Effector memory CD8-positive, alpha-beta T cell (primary cell): ENCODE measurements at regions not wholly inside any gene's neighbourhood (a gene's known extent, or its start where the extent isn't known, plus 50 kb on each side); places are given as distances from the start of the nearest gene placed in this dataset.
"Not testable (repeated sequence)": the region's sequence is repeated elsewhere in the genome, so short reads cannot be mapped to it uniquely, and the experiment has no call there.

Experiments used
- ATAC-seq: fragments of 150-1000 bp; cut with Tn5 transposase; replicated peaks from 2 replicates; pipeline ENCODE4 v1.10.0; 2021; ENCODE audit warnings: mild to moderate bottlenecking, moderate library complexity
- DNase-seq, 3 experiments: peaks; one replicate each; pipeline ENCODE4 v3.0.0; 2021
- H3K27ac Mint-ChIP-seq, 2 donors: one replicate each; pipeline ENCODE4 v1.8.0; 2022; ENCODE audit warnings: mild to moderate bottlenecking in 2 of 2, mixed read lengths in 2 of 2, moderate library complexity in 2 of 2
- H3K27me3 Mint-ChIP-seq, 2 donors: one replicate each; pipeline ENCODE4 v1.8.0; 2022; ENCODE audit warnings: mixed read lengths in 2 of 2
- H3K36me3 Mint-ChIP-seq: one replicate; pipeline ENCODE4 v1.8.0; 2022; ENCODE audit warnings: mild to moderate bottlenecking, moderate library complexity, mixed read lengths; ENCODE audit not compliant: insufficient read depth
- H3K4me1 Mint-ChIP-seq, 2 donors: one replicate each; pipeline ENCODE4 v1.8.0; 2022; ENCODE audit warnings: low read depth in 2 of 2, mixed read lengths in 2 of 2
- H3K4me3 Mint-ChIP-seq, 2 donors: one replicate each; pipeline ENCODE4 v1.8.0; 2022; ENCODE audit warnings: mild to moderate bottlenecking in 2 of 2, mixed read lengths in 2 of 2, moderate library complexity in 2 of 2
- H3K9me3 Mint-ChIP-seq, 2 donors: one replicate each; pipeline ENCODE4 v1.8.0; 2022; ENCODE audit warnings: mixed read lengths in 2 of 2

- no peak for DNase-seq
- ATAC-seq: no peak
- Mint-ChIP-seq H3K27me3 (peaks cover 6 to 8% of the 10 kb centered on the region in 2 donors), H3K4me3 (no peak overlapping the region), H3K27ac (no peak overlapping the region), H3K4me1 (no peaks in the 10 kb centered on the region), H3K36me3 (no peaks in the 10 kb centered on the region), H3K9me3 (no peaks in the 10 kb centered on the region)
Measured at GRCh38 chrX:16067886-16068515, 55.4 kb upstream of the GRPR start.

- no peak for DNase-seq
- ATAC-seq: no peak
- H3K36me3 Mint-ChIP-seq: no peaks in the 10 kb centered on the region
Measured at GRCh38 chrX:16063921-16064320, 59.4 kb upstream of the GRPR start.

GRCh38 chrX:16063141-16063540, 60.2 kb upstream of the GRPR start:
- DNase-seq (no peak), ATAC-seq (no peak)
- H3K36me3 Mint-ChIP-seq: no peaks in the 10 kb centered on the region
- H3K4me1 Mint-ChIP-seq: no peaks in the 10 kb centered on the region
- H3K27ac Mint-ChIP-seq: no peak overlapping the region
- H3K9me3 Mint-ChIP-seq: no peaks in the 10 kb centered on the region
- no peaks in the 10 kb centered on the region for H3K27me3 Mint-ChIP-seq
- H3K4me3 Mint-ChIP-seq: no peak overlapping the region

More at GRCh38 chrX:16063921-16064320, 59.4 kb upstream of the GRPR start:
- Mint-ChIP-seq H3K9me3 (no peaks in the 10 kb centered on the region), H3K27me3 (no peaks in the 10 kb centered on the region), H3K4me1 (no peaks in the 10 kb centered on the region), H3K4me3 (no peak overlapping the region), H3K27ac (no peak overlapping the region)

- Mint-ChIP-seq H3K4me3 (no peak overlapping the region), H3K9me3 (no peaks in the 10 kb centered on the region), H3K27me3 (no peaks in the 10 kb centered on the region), H3K4me1 (no peaks in the 10 kb centered on the region), H3K36me3 (no peaks in the 10 kb centered on the region), H3K27ac (no peak overlapping the region)
- no peak for ATAC-seq
- no peak for DNase-seq
Measured at GRCh38 chrX:16061296-16061695, 62.1 kb upstream of the GRPR start.

- no peaks in the 10 kb centered on the region for H3K9me3 Mint-ChIP-seq
- no peak overlapping the region for H3K4me3 Mint-ChIP-seq
- no peaks in the 10 kb centered on the region for H3K36me3 Mint-ChIP-seq
- H3K27me3 Mint-ChIP-seq: no peaks in the 10 kb centered on the region
- no peak overlapping the region for H3K27ac Mint-ChIP-seq
- ATAC-seq (no peak), DNase-seq (no peak)
- no peaks in the 10 kb centered on the region for H3K4me1 Mint-ChIP-seq
Measured at GRCh38 chrX:16060252-16060651, 63.1 kb upstream of the GRPR start.

- not testable (repeated sequence) for DNase-seq, H3K27ac Mint-ChIP-seq, H3K4me3 Mint-ChIP-seq, H3K36me3 Mint-ChIP-seq, ATAC-seq, H3K4me1 Mint-ChIP-seq, H3K9me3 Mint-ChIP-seq
- H3K27me3 Mint-ChIP-seq: peaks cover 19 to 21% of the 10 kb centered on the region in 2 donors
Measured at GRCh38 chrX:16049126-16049525, 74.2 kb upstream of the GRPR start.

GRCh38 chrX:16042980-16043379, 80.4 kb upstream of the GRPR start:
- H3K4me3 Mint-ChIP-seq: no peak overlapping the region
- H3K27ac Mint-ChIP-seq: no peak overlapping the region
- peaks cover 11 to 13% of the 10 kb centered on the region in 2 donors for H3K27me3 Mint-ChIP-seq
- no peaks in the 10 kb centered on the region for H3K9me3 Mint-ChIP-seq
- ATAC-seq: no peak
- no peaks in the 10 kb centered on the region for H3K36me3 Mint-ChIP-seq
- no peaks in the 10 kb centered on the region for H3K4me1 Mint-ChIP-seq
- no peak for DNase-seq

- no peak overlapping the region for H3K4me3 Mint-ChIP-seq
- ATAC-seq (no peak), DNase-seq (no peak)
- H3K9me3 Mint-ChIP-seq: no peaks in the 10 kb centered on the region
- no peak overlapping the region for H3K27ac Mint-ChIP-seq
- no peaks in the 10 kb centered on the region for H3K36me3 Mint-ChIP-seq
- no peaks in the 10 kb centered on the region for H3K4me1 Mint-ChIP-seq
- H3K27me3 Mint-ChIP-seq: no peaks in the 10 kb centered on the region
Measured at GRCh38 chrX:16039834-16040233, 83.5 kb upstream of the GRPR start.

DNA sequence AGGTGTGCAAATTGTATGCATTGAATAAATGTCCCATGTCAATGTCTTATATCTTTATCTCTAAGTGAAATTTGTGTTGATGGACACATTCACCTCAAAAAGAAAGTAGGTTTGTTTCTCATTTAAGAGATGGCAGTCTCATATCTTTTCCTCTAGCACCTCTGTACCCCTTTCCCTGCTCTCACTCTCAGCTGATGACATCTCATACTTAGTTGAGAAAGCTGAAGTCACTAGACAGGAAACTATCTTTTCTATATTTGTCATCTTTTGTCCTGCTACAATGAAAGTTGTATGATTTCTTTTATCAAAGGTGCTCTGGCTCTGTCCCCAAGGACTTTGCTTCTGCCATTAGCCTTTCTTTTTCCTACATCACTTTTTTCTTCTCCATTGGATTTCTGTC, 84.0 kb upstream of the GRPR start:
- no peak overlapping the region for H3K4me3 Mint-ChIP-seq
- no peaks in the 10 kb centered on the region for H3K27me3 Mint-ChIP-seq
- H3K4me1 Mint-ChIP-seq: no peaks in the 10 kb centered on the region
- no peak overlapping the region for H3K27ac Mint-ChIP-seq
- no peaks in the 10 kb centered on the region for H3K9me3 Mint-ChIP-seq
- H3K36me3 Mint-ChIP-seq: no peaks in the 10 kb centered on the region
- no peak for DNase-seq
- no peak for ATAC-seq

GRCh38 chrX:16033331-16033730, 90.0 kb upstream of the GRPR start:
- Mint-ChIP-seq H3K36me3 (no peaks in the 10 kb centered on the region), H3K9me3 (no peaks in the 10 kb centered on the region), H3K27ac (no peak overlapping the region), H3K4me1 (no peaks in the 10 kb centered on the region), H3K27me3 (peaks cover 0 to 6% of the 10 kb centered on the region in 2 donors), H3K4me3 (no peak overlapping the region)
- DNase-seq (no peak), ATAC-seq (no peak)

GRCh38 chrX:16028576-16028975, 94.8 kb upstream of the GRPR start:
- Mint-ChIP-seq H3K9me3 (no peaks in the 10 kb centered on the region), H3K36me3 (no peaks in the 10 kb centered on the region), H3K4me3 (no peak overlapping the region)

DNA sequence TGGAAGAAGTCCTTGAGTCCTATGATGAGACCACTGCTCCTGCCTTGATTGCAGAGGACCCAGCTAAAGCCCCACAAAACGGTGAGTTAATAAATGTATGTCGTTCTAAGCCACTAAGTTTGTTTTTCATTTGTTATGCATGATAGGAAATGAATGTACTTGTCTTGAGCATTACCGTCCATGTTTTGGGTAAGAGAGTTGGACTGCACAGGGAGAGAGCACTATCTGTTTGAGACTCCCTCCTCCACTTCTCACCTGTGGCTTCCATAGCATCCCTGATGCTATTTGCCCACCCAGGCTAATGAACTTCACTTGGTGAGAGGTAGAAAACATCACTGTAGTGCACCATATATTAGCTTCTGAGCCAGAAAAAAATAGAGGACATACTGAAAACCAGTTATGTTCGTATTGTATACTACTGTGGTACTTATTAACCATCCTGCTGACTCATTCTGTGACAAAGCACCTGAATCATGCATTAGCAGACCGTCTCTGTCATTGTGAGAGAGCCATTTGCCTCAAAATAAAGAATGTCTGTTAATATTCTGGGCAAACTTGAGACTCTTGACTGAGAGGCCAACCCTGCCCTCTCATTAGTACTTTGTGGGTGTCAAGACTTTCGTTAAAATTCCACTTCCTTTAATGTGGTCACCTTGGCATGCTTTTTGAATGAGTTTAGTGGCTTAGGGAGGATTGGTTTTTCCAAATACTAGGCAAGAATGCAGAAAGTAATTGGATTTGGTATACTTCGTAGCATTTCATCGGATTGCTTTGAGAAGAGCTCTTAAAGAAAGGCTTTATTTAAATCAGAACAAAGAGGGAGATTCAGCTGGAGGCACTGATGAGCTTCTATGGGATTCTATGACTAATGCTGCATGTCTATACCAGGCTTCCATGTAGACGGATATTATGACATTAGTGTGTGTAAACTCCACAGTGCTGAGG, 99.3 kb upstream of the GRPR start:
- no peak overlapping the region for H3K27ac Mint-ChIP-seq
- H3K27me3 Mint-ChIP-seq: peaks cover 17 to 24% of the 10 kb centered on the region in 2 donors
- no peaks in the 10 kb centered on the region for H3K36me3 Mint-ChIP-seq
- ATAC-seq: no peak
- no peak overlapping the region for H3K4me3 Mint-ChIP-seq
- no peaks in the 10 kb centered on the region for H3K9me3 Mint-ChIP-seq
- no peaks in the 10 kb centered on the region for H3K4me1 Mint-ChIP-seq
- no peak for DNase-seq

More at GRCh38 chrX:16028576-16028975, 94.8 kb upstream of the GRPR start:
- H3K4me1 Mint-ChIP-seq: no peaks in the 10 kb centered on the region
- H3K27me3 Mint-ChIP-seq: peaks cover 0 to 6% of the 10 kb centered on the region in 2 donors
- DNase-seq: no peak
- H3K27ac Mint-ChIP-seq: no peak overlapping the region
- no peak for ATAC-seq

DNA sequence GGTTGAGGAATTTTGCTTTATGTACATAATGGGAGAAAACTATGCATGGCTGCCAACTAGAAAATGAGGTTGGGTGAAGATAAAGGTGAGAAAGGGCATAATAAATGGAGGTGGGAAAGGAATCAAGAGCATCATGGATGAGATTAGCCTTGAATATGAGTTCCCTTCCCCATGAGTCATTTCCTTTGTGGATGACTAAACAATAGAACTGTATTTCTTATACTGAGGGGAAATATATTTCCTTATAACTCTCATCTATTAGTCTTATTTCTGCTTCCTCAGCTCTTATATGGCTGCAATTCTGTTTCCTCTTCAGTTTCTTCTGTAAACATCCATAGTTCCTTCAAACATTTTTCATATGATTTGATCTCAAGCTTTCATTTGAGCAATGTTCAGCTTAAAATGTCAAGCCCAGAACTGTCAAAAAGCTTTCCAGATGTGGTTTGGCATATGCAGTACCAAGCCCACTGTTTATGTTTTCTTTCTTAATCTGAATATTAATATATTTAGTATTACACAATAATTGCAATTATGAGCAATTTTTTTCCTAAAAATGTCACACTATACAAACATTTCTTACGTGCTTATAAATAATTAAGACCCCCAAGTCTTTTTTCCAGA, 100.7 kb upstream of the GRPR start:
- Mint-ChIP-seq H3K27ac (no peak overlapping the region), H3K36me3 (no peaks in the 10 kb centered on the region)
- no peak for DNase-seq

More for the DNA sequence above, 100.7 kb upstream of the GRPR start:
- H3K9me3 Mint-ChIP-seq: no peaks in the 10 kb centered on the region
- H3K4me1 Mint-ChIP-seq: no peaks in the 10 kb centered on the region
- no peak for ATAC-seq
- H3K4me3 Mint-ChIP-seq: no peak overlapping the region
- H3K27me3 Mint-ChIP-seq: peaks cover 17 to 24% of the 10 kb centered on the region in 2 donors
